OCI-LY1 (cell line): ENCODE measurements at regions not wholly inside any gene's neighbourhood (a gene's known extent, or its start where the extent isn't known, plus 50 kb on each side); places are given as distances from the start of the nearest gene placed in this dataset.

Experiments used
- EZH2 ChIP-seq: fragments of 200-600 bp; sonication (generic), shearing (Covaris generic); IDR thresholded peaks from 2 replicates; pipeline ENCODE4 v1.8.0; 2017; ENCODE audit warnings: borderline replicate concordance, mixed run types, mild to moderate bottlenecking, antibody characterized with exemption, low read length, moderate library complexity, mixed read lengths
- TF ChIP-seq, protein P1 (sequence below): fragments of 200-600 bp; sonication (generic), shearing (Covaris generic); IDR thresholded peaks from 2 replicates; pipeline ENCODE4 v1.5.1; 2017; ENCODE audit warnings: mild to moderate bottlenecking, antibody characterized with exemption, low read length, moderate library complexity, mixed read lengths

DNA sequence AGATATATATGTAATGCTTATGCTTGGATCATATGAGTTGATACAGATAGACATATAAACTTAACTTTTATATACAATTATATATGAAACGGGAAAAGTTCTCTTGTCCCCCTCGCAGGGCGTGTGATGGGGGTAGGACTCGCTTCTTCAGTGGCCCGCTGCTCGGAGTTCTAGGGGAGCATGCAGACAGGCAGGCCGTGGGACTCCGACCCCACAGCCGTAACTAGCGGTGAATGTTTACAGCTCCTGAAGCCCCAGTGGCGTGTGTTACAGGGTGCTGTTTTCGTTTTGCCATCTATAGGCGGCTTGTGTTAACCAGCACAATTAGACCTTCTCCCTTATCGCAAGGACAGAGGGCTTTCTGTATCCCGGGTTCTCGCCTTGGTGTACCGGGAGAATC, 1899.8 kb downstream of the PCDH9 start:
- TF ChIP-seq, protein P1, sequence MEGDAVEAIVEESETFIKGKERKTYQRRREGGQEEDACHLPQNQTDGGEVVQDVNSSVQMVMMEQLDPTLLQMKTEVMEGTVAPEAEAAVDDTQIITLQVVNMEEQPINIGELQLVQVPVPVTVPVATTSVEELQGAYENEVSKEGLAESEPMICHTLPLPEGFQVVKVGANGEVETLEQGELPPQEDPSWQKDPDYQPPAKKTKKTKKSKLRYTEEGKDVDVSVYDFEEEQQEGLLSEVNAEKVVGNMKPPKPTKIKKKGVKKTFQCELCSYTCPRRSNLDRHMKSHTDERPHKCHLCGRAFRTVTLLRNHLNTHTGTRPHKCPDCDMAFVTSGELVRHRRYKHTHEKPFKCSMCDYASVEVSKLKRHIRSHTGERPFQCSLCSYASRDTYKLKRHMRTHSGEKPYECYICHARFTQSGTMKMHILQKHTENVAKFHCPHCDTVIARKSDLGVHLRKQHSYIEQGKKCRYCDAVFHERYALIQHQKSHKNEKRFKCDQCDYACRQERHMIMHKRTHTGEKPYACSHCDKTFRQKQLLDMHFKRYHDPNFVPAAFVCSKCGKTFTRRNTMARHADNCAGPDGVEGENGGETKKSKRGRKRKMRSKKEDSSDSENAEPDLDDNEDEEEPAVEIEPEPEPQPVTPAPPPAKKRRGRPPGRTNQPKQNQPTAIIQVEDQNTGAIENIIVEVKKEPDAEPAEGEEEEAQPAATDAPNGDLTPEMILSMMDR: no peak
- TF ChIP-seq EZH2: no peak
